Stomach (tissue), 4 donors: ENCODE measurements at regions not wholly inside any gene's neighbourhood (a gene's known extent, or its start where the extent isn't known, plus 50 kb on each side); places are given as distances from the start of the nearest gene placed in this dataset.

Experiments used
- EP300 ChIP-seq: sonication (generic); formaldehyde crosslinking; IDR thresholded peaks from one replicate; pipeline ENCODE4 v1.6.1; 2017; ENCODE audit warnings: antibody characterized with exemption
- POLR2A ChIP-seq, 4 donors: fragments of 450-650 bp; IDR thresholded peaks; one replicate each; pipeline ENCODE4 v1.6.1; 2016; ENCODE audit warnings: antibody characterized with exemption in 4 of 4, control low read depth in 2 of 4, mild to moderate bottlenecking in 1 of 4, moderate library complexity in 1 of 4
- POLR2AphosphoS5 ChIP-seq, 3 donors: sonication (generic); formaldehyde crosslinking; IDR thresholded peaks; one replicate each; pipeline ENCODE4 v1.6.1; 2016; ENCODE audit warnings: antibody characterized with exemption in 3 of 3
- TF ChIP-seq, protein P1 (sequence below), 7 experiments: fragments of 450-650 bp in 4 of 7; fragments of 200-600 bp in 3 of 7; sonication (generic) in 3 of 7; IDR thresholded peaks; one replicate each; pipeline ENCODE4 v1.5.1; 2016 to 2019; ENCODE audit warnings: antibody characterized with exemption in 7 of 7, control low read depth in 2 of 7, mild to moderate bottlenecking in 1 of 7

- TF ChIP-seq, protein P1, sequence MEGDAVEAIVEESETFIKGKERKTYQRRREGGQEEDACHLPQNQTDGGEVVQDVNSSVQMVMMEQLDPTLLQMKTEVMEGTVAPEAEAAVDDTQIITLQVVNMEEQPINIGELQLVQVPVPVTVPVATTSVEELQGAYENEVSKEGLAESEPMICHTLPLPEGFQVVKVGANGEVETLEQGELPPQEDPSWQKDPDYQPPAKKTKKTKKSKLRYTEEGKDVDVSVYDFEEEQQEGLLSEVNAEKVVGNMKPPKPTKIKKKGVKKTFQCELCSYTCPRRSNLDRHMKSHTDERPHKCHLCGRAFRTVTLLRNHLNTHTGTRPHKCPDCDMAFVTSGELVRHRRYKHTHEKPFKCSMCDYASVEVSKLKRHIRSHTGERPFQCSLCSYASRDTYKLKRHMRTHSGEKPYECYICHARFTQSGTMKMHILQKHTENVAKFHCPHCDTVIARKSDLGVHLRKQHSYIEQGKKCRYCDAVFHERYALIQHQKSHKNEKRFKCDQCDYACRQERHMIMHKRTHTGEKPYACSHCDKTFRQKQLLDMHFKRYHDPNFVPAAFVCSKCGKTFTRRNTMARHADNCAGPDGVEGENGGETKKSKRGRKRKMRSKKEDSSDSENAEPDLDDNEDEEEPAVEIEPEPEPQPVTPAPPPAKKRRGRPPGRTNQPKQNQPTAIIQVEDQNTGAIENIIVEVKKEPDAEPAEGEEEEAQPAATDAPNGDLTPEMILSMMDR (IDR thresholded peaks at IDR 0.05), result no peak
- TF ChIP-seq POLR2A (IDR thresholded peaks at IDR 0.05) (no peak), POLR2AphosphoS5 (IDR thresholded peaks at IDR 0.05) (peak in 1 of 3 donors; percentile 28), EP300 (no peak)
Observed at GRCh38 chr6:16947375-16948015, 154.4 kb upstream of the STMND1 start.
